ENCODE measurements at regions not wholly inside any gene's neighbourhood (a gene's known extent, or its start where the extent isn't known, plus 50 kb on each side); places are given as distances from the start of the nearest gene placed in this dataset.

- TF ChIP-seq SIN3A (conservative IDR thresholded peaks at IDR 0.05 in 1 of 2, IDR thresholded peaks at IDR 0.05 in 1 of 2; ENCODE audit: low read depth in 1 of 2, low read length in 2 of 2) (no peak), JUND (IDR thresholded peaks at IDR 0.05; ENCODE audit: low read length) (no peak), BRCA1 (IDR thresholded peaks at IDR 0.05; ENCODE audit: low read depth, low read length) (no peak), CTBP2 (IDR thresholded peaks at IDR 0.05; ENCODE audit: borderline replicate concordance, insufficient read depth, insufficient read length, low read length) (no peak), POU5F1 (IDR thresholded peaks at IDR 0.05; ENCODE audit: low read depth, low read length) (no peak), RNF2 (IDR thresholded peaks at IDR 0.05; ENCODE audit: borderline replicate concordance, low read depth, low read length, missing control alignments, poor library complexity, severe bottlenecking) (no peak)
Observed at GRCh38 chr5:28132151-28132550, 1093.8 kb upstream of the CDH9 start (continued).

All from H1 (cell line).